ENCODE measurements at regions not wholly inside any gene's neighbourhood (a gene's known extent, or its start where the extent isn't known, plus 50 kb on each side); places are given as distances from the start of the nearest gene placed in this dataset.

- H3K27me3 ChIP-seq (replicated peaks; ENCODE audit: insufficient read depth, low read depth, low read length, poor library complexity): peaks cover 7% of the 10 kb centered on the region
- no peak for DNase-seq (ENCODE audit: low spot score)
- intact Hi-C loops (cut with micrococcal nuclease; ENCODE audit: unreplicated experiment): no loop called here
- H3K27ac ChIP-seq (ENCODE audit: low read depth, low read length, poor library complexity, severe bottlenecking): no peak overlapping the region
- ChIA-PET POLR2A (ENCODE audit: low non-redundant PET) (no interaction called here), CTCF (no interaction called here)
- H3K9me3 ChIP-seq (ENCODE audit: low read depth, low read length, poor library complexity, severe bottlenecking): no peaks in the 10 kb centered on the region
- no TSS peak for BruUV-seq (replicated peaks)
- H3K36me3 ChIP-seq (ENCODE audit: insufficient read depth, low read length, poor library complexity, severe bottlenecking): no peaks in the 10 kb centered on the region
- no peak for TF ChIP-seq CTCF (conservative IDR thresholded peaks at IDR 0.05; ENCODE audit: low read depth, low read length)
- TF ChIP-seq EZH2 (IDR thresholded peaks at IDR 0.05; ENCODE audit: borderline replicate concordance, low read depth, low read length, poor library complexity, severe bottlenecking): no peak
- no peaks in the 10 kb centered on the region for H3K4me1 ChIP-seq (ENCODE audit: insufficient read depth, low read length, poor library complexity, severe bottlenecking)
- no peak overlapping the region for H3K4me3 ChIP-seq (ENCODE audit: low read depth, low read length, poor library complexity, severe bottlenecking)
Observed at GRCh38 chr10:84683550-84683949, 355.2 kb downstream of the CCSER2 start.

DNA sequence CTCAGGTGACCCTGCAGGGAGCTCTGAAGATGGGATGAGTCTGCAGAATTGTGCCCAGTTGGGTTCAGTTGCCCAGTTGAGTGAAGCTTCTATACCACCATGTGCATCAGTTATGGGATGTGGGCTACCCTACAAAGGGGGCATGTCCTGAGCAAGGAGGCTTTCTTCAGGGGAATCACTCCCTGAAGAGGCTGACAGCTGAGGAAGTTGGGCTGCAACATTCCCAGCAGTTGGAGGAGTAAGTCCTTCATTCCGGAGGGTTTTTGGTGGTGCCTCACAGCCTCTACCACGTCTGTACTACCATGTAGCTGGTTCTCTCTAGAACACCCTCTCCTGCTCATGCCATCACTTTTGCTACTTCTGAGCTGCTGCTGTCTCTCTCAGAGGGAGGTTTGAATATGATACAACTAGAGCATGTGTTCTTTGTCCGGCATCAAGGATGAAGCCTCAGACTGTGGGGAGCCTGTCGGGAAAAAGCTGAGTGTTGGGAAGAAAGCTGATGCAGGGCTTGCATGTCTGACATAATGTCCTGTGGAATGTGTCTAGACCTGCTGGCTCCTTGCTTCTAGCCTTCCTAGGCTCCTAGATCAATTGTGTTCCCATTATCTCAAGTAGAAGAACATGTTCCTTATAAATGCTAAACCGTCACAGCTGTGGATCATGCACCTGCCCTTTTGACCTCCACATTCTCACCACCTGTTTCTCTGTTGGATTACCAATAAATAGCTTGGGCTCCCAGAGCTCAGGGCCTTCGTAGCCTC lies 355.8 kb downstream of the CCSER2 start:
- POLR2A ChIA-PET (ENCODE audit: low non-redundant PET): no interaction called here
- CTCF ChIA-PET: no interaction called here
- intact Hi-C loops (cut with micrococcal nuclease; ENCODE audit: unreplicated experiment): no loop called here

DNA sequence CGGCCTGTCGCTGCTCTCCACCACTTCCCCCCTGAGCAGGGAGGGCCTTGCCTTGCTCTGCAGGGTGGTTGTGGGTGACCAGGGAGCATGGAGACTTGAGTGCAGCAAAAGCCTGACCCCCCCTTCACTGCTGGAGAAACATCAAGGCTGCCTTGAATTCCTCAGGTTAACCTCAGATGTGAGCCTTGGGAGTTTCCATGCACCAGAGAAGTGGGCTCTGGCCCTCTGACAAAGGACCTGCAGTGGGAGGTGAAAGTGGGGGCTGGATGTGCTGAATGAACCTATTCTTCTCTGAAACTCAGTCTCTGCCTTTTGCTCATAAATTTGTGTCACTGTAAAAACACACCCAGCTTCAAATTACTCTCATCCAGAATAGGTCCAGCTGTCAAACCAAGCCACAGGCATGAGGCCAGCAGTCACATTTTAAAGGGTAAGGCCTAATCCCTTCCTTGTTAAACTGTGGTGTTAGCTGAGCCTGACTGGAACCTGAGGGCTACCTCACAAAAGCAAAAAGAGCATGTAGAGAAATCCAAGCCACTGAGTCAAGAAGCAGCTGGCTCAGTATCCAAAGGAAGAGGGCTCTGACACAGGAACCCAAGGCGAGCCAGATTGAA lies 356.8 kb downstream of the CCSER2 start:
- POLR2A ChIA-PET (ENCODE audit: low non-redundant PET): no interaction called here
- no peak overlapping the region for H3K27ac ChIP-seq (ENCODE audit: low read depth, low read length, poor library complexity, severe bottlenecking)
- intact Hi-C loops (cut with micrococcal nuclease; ENCODE audit: unreplicated experiment): no loop called here
- no TSS peak for BruUV-seq (replicated peaks)
- no peaks in the 10 kb centered on the region for H3K9me3 ChIP-seq (ENCODE audit: low read depth, low read length, poor library complexity, severe bottlenecking)
- CTCF ChIA-PET: no interaction called here
- TF ChIP-seq EZH2 (IDR thresholded peaks at IDR 0.05; ENCODE audit: borderline replicate concordance, low read depth, low read length, poor library complexity, severe bottlenecking) (no peak), CTCF (conservative IDR thresholded peaks at IDR 0.05; ENCODE audit: low read depth, low read length) (no peak)
- no peak overlapping the region for H3K4me3 ChIP-seq (ENCODE audit: low read depth, low read length, poor library complexity, severe bottlenecking)
- peaks cover 16% of the 10 kb centered on the region for H3K27me3 ChIP-seq (replicated peaks; ENCODE audit: insufficient read depth, low read depth, low read length, poor library complexity)
- no peaks in the 10 kb centered on the region for H3K4me1 ChIP-seq (ENCODE audit: insufficient read depth, low read length, poor library complexity, severe bottlenecking)
- no peak for DNase-seq (ENCODE audit: low spot score)
- H3K36me3 ChIP-seq (ENCODE audit: insufficient read depth, low read length, poor library complexity, severe bottlenecking): no peaks in the 10 kb centered on the region

More for the DNA sequence above, 355.8 kb downstream of the CCSER2 start:
- H3K27me3 ChIP-seq (replicated peaks; ENCODE audit: insufficient read depth, low read depth, low read length, poor library complexity): peaks cover 6% of the 10 kb centered on the region
- no peak overlapping the region for H3K27ac ChIP-seq (ENCODE audit: low read depth, low read length, poor library complexity, severe bottlenecking)
- no peaks in the 10 kb centered on the region for H3K4me1 ChIP-seq (ENCODE audit: insufficient read depth, low read length, poor library complexity, severe bottlenecking)
- TF ChIP-seq EZH2 (IDR thresholded peaks at IDR 0.05; ENCODE audit: borderline replicate concordance, low read depth, low read length, poor library complexity, severe bottlenecking) (no peak), CTCF (conservative IDR thresholded peaks at IDR 0.05; ENCODE audit: low read depth, low read length) (no peak)
- no peaks in the 10 kb centered on the region for H3K36me3 ChIP-seq (ENCODE audit: insufficient read depth, low read length, poor library complexity, severe bottlenecking)
- H3K9me3 ChIP-seq (ENCODE audit: low read depth, low read length, poor library complexity, severe bottlenecking): no peaks in the 10 kb centered on the region
- BruUV-seq (replicated peaks): no TSS peak
- no peak overlapping the region for H3K4me3 ChIP-seq (ENCODE audit: low read depth, low read length, poor library complexity, severe bottlenecking)
- DNase-seq (ENCODE audit: low spot score): no peak
